Gastroesophageal sphincter (tissue), 2 donors: ENCODE measurements at regions not wholly inside any gene's neighbourhood (a gene's known extent, or its start where the extent isn't known, plus 50 kb on each side); places are given as distances from the start of the nearest gene placed in this dataset.

Source experiments
- EP300 ChIP-seq: sonication (generic); formaldehyde crosslinking; IDR thresholded peaks from one replicate; pipeline ENCODE4 v1.6.1; 2017; ENCODE audit warnings: antibody characterized with exemption, mild to moderate bottlenecking
- POLR2A ChIP-seq, 2 donors: fragments of 450-650 bp; IDR thresholded peaks; one replicate each; pipeline ENCODE4 v1.6.1; 2017; ENCODE audit warnings: antibody characterized with exemption in 2 of 2, mild to moderate bottlenecking in 2 of 2, moderate library complexity in 1 of 2

DNA sequence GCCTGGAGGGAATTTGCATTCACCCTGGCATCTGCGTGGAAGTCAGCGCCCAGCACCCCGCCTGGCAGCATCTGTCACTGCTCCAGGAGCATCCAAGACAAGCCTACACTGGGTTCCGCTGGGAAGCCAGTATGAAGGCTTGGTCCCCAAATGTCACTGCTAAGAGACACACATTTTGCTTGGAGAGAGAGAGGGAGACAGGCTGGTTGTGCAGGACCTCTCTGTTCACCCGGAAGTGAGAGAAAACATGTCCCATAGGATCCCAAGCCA, 119.5 kb downstream of the SEC23IP start:
- no peak for TF ChIP-seq POLR2A (IDR thresholded peaks at IDR 0.05)
- no peak for TF ChIP-seq EP300
